ENCODE measurements at regions not wholly inside any gene's neighbourhood (a gene's known extent, or its start where the extent isn't known, plus 50 kb on each side); places are given as distances from the start of the nearest gene placed in this dataset.
"Not testable (repeated sequence)": the region's sequence is repeated elsewhere in the genome, so short reads cannot be mapped to it uniquely, and the experiment has no call there.

DNA sequence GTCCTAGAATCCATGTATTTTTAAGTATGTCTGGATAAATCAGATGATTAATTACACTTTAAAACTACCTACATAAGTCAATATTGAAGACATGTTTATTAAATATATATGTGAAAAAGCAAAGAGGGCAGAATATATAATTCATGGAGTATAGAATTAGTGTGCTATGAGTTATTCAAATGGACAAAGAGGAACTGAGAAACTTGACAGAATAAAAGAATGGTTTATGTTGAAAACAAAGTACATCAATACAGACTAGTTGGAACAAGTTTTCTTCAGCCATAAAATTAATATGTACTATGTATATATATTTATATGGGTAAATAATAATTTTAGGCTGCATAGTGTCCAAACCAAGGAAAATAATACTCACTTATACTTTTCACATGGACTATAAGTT is 173.5 kb downstream of the NPFFR2 start:
- no peak overlapping the region for H3K4me3 ChIP-seq (ENCODE audit: control insufficient read depth in 1 of 2, extremely low read depth in 1 of 2, low read length in 1 of 2)
- ATAC-seq (replicated peaks in 1 of 4) (no peak), DNase-seq (no peak)
- no peaks in the 10 kb centered on the region for H3K4me1 ChIP-seq (ENCODE audit: control insufficient read depth in 1 of 2, extremely low read depth in 1 of 2, insufficient read depth in 2 of 2, low read length in 2 of 2)
- Mint-ChIP-seq H3K27me3 (no peaks in the 10 kb centered on the region), H3K4me3 (no peak overlapping the region), H3K4me1 (no peaks in the 10 kb centered on the region), H3K9me3 (peaks cover 0 to 2% (median 0%) of the 10 kb centered on the region in 3 donors), H3K27ac (no peak overlapping the region), H3K36me3 (no peaks in the 10 kb centered on the region)
- no peak overlapping the region for H3K27ac ChIP-seq (ENCODE audit: low read length)
- POLR2A ChIA-PET = no interaction called here
- H3K27me3 ChIP-seq (replicated peaks in 1 of 2; ENCODE audit: control insufficient read depth in 2 of 2, extremely low read depth in 1 of 2, insufficient read depth in 2 of 2, low read length in 1 of 2) = no peaks in the 10 kb centered on the region
- CTCF ChIA-PET = no interaction called here
- no peaks in the 10 kb centered on the region for H3K36me3 ChIP-seq (ENCODE audit: control insufficient read depth in 2 of 2, extremely low read depth in 1 of 2, insufficient read depth in 1 of 2, low read length in 1 of 2)
- H3K9me3 ChIP-seq = no peaks in the 10 kb centered on the region

- no peak overlapping the region for H3K4me3 ChIP-seq (ENCODE audit: control insufficient read depth in 1 of 2, extremely low read depth in 1 of 2, low read length in 1 of 2)
- H3K36me3 ChIP-seq (ENCODE audit: control insufficient read depth in 2 of 2, extremely low read depth in 1 of 2, insufficient read depth in 1 of 2, low read length in 1 of 2) = no peaks in the 10 kb centered on the region
- H3K27me3 Mint-ChIP-seq = no peaks in the 10 kb centered on the region
- peaks cover 0 to 2% (median 0%) of the 10 kb centered on the region in 3 donors for H3K9me3 Mint-ChIP-seq
- H3K4me1 Mint-ChIP-seq = no peaks in the 10 kb centered on the region
- ChIA-PET CTCF (no interaction called here), POLR2A (no interaction called here)
- no peak overlapping the region for H3K27ac ChIP-seq (ENCODE audit: low read length)
- H3K4me1 ChIP-seq (ENCODE audit: control insufficient read depth in 1 of 2, extremely low read depth in 1 of 2, insufficient read depth in 2 of 2, low read length in 2 of 2) = no peaks in the 10 kb centered on the region
- no peak overlapping the region for H3K4me3 Mint-ChIP-seq
- H3K36me3 Mint-ChIP-seq = no peaks in the 10 kb centered on the region
- DNase-seq = no peak
- no peak overlapping the region for H3K27ac Mint-ChIP-seq
- H3K27me3 ChIP-seq (replicated peaks in 1 of 2; ENCODE audit: control insufficient read depth in 2 of 2, extremely low read depth in 1 of 2, insufficient read depth in 2 of 2, low read length in 1 of 2) = no peaks in the 10 kb centered on the region
- WGBS (ENCODE audit: insufficient coverage) = no CpG with 5 or more reads among the region's 3 CpGs
- no peaks in the 10 kb centered on the region for H3K9me3 ChIP-seq
- ATAC-seq (replicated peaks in 1 of 4) = no peak
Observed at GRCh38 chr4:72205831-72206230, 174.0 kb downstream of the NPFFR2 start.

DNA sequence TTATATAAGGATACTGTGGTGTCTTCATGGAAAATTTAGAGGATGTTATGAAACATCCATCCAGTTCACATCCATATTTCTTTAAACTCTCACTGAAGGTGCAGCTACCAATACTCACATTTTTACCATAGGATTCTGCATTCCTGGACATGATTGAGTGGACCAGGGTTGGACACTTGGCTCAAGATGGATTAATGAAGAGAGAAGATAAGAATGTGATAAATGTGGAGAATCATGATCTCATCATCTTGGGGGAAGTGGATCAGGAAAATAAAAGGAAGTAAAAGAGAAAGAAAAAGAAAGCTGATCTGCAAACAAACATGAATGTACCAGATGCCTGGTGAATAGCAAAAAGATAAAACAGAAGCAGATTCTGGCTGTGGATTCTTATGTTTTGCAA is 175.4 kb downstream of the NPFFR2 start:
- H3K4me3 Mint-ChIP-seq = no peak overlapping the region
- Histone ChIP-seq H3K27me3 (replicated peaks in 1 of 2; ENCODE audit: control insufficient read depth in 2 of 2, extremely low read depth in 1 of 2, insufficient read depth in 2 of 2, low read length in 1 of 2) (no peaks in the 10 kb centered on the region), H3K27ac (ENCODE audit: low read length) (no peak overlapping the region), H3K36me3 (ENCODE audit: control insufficient read depth in 2 of 2, extremely low read depth in 1 of 2, insufficient read depth in 1 of 2, low read length in 1 of 2) (no peaks in the 10 kb centered on the region), H3K4me1 (ENCODE audit: control insufficient read depth in 1 of 2, extremely low read depth in 1 of 2, insufficient read depth in 2 of 2, low read length in 2 of 2) (no peaks in the 10 kb centered on the region), H3K4me3 (ENCODE audit: control insufficient read depth in 1 of 2, extremely low read depth in 1 of 2, low read length in 1 of 2) (no peak overlapping the region), H3K9me3 (no peaks in the 10 kb centered on the region)
- CTCF ChIA-PET = interaction anchor here in 1 of 2 donors (0.6 kb wide), 1 partner anchor 48 kb away, joined by 3 read pairs; no protein-coding TSS in a partner anchor
- no peak for ATAC-seq (replicated peaks in 1 of 4)
- no peaks in the 10 kb centered on the region for H3K27me3 Mint-ChIP-seq
- no peak overlapping the region for H3K27ac Mint-ChIP-seq
- H3K9me3 Mint-ChIP-seq = peaks cover 0 to 2% (median 0%) of the 10 kb centered on the region in 3 donors
- POLR2A ChIA-PET = no interaction called here
- no peaks in the 10 kb centered on the region for H3K4me1 Mint-ChIP-seq
- H3K36me3 Mint-ChIP-seq = no peaks in the 10 kb centered on the region
- DNase-seq = no peak

- ATAC-seq (replicated peaks in 1 of 4) = no peak
- ChIA-PET CTCF (no interaction called here), POLR2A (no interaction called here)
- Histone ChIP-seq H3K4me3 (ENCODE audit: control insufficient read depth in 1 of 2, extremely low read depth in 1 of 2, low read length in 1 of 2) (no peak overlapping the region), H3K27me3 (replicated peaks in 1 of 2; ENCODE audit: control insufficient read depth in 2 of 2, extremely low read depth in 1 of 2, insufficient read depth in 2 of 2, low read length in 1 of 2) (no peaks in the 10 kb centered on the region), H3K9me3 (no peaks in the 10 kb centered on the region), H3K27ac (ENCODE audit: low read length) (no peak overlapping the region), H3K36me3 (ENCODE audit: control insufficient read depth in 2 of 2, extremely low read depth in 1 of 2, insufficient read depth in 1 of 2, low read length in 1 of 2) (no peaks in the 10 kb centered on the region), H3K4me1 (ENCODE audit: control insufficient read depth in 1 of 2, extremely low read depth in 1 of 2, insufficient read depth in 2 of 2, low read length in 2 of 2) (no peaks in the 10 kb centered on the region)
- Mint-ChIP-seq H3K4me1 (no peaks in the 10 kb centered on the region), H3K36me3 (no peaks in the 10 kb centered on the region), H3K27me3 (no peaks in the 10 kb centered on the region), H3K9me3 (peaks cover 0 to 2% (median 0%) of the 10 kb centered on the region in 3 donors), H3K4me3 (no peak overlapping the region), H3K27ac (no peak overlapping the region)
- no CpG with 5 or more reads among the region's 3 CpGs for WGBS (ENCODE audit: insufficient coverage)
- DNase-seq = no peak
Observed at GRCh38 chr4:72208421-72209075, 176.7 kb downstream of the NPFFR2 start.

- Histone ChIP-seq H3K4me3 (ENCODE audit: control insufficient read depth in 1 of 2, extremely low read depth in 1 of 2, low read length in 1 of 2) (no peak overlapping the region), H3K4me1 (ENCODE audit: control insufficient read depth in 1 of 2, extremely low read depth in 1 of 2, insufficient read depth in 2 of 2, low read length in 2 of 2) (no peaks in the 10 kb centered on the region), H3K9me3 (no peaks in the 10 kb centered on the region), H3K27ac (ENCODE audit: low read length) (no peak overlapping the region), H3K27me3 (replicated peaks in 1 of 2; ENCODE audit: control insufficient read depth in 2 of 2, extremely low read depth in 1 of 2, insufficient read depth in 2 of 2, low read length in 1 of 2) (no peaks in the 10 kb centered on the region), H3K36me3 (ENCODE audit: control insufficient read depth in 2 of 2, extremely low read depth in 1 of 2, insufficient read depth in 1 of 2, low read length in 1 of 2) (no peaks in the 10 kb centered on the region)
- Mint-ChIP-seq H3K36me3 (no peaks in the 10 kb centered on the region), H3K9me3 (peaks cover 0 to 2% (median 0%) of the 10 kb centered on the region in 3 donors), H3K4me3 (no peak overlapping the region), H3K4me1 (no peaks in the 10 kb centered on the region), H3K27me3 (no peaks in the 10 kb centered on the region), H3K27ac (no peak overlapping the region)
- ATAC-seq (replicated peaks in 1 of 4) (no peak), DNase-seq (no peak)
- POLR2A ChIA-PET = no interaction called here
- CTCF ChIA-PET = no interaction called here
Observed at GRCh38 chr4:72209600-72209999, 177.8 kb downstream of the NPFFR2 start.

GRCh38 chr4:72213763-72214162 is 182.0 kb downstream of the NPFFR2 start:
- H3K9me3 ChIP-seq; H3K4me1 ChIP-seq (ENCODE audit: control insufficient read depth in 1 of 2, extremely low read depth in 1 of 2, insufficient read depth in 2 of 2, low read length in 2 of 2); H3K27ac ChIP-seq (ENCODE audit: low read length); H3K9me3 Mint-ChIP-seq; H3K4me3 ChIP-seq (ENCODE audit: control insufficient read depth in 1 of 2, extremely low read depth in 1 of 2, low read length in 1 of 2); H3K36me3 Mint-ChIP-seq; POLR2A ChIA-PET; H3K27me3 Mint-ChIP-seq; H3K36me3 ChIP-seq (ENCODE audit: control insufficient read depth in 2 of 2, extremely low read depth in 1 of 2, insufficient read depth in 1 of 2, low read length in 1 of 2); H3K27ac Mint-ChIP-seq; CTCF ChIA-PET; ATAC-seq (replicated peaks in 1 of 4); H3K27me3 ChIP-seq (replicated peaks in 1 of 2; ENCODE audit: control insufficient read depth in 2 of 2, extremely low read depth in 1 of 2, insufficient read depth in 2 of 2, low read length in 1 of 2); DNase-seq; H3K4me3 Mint-ChIP-seq; H3K4me1 Mint-ChIP-seq: not testable (repeated sequence)
- 100% methylated on average over 1 of the region's 5 CpGs for WGBS (ENCODE audit: insufficient coverage)

DNA sequence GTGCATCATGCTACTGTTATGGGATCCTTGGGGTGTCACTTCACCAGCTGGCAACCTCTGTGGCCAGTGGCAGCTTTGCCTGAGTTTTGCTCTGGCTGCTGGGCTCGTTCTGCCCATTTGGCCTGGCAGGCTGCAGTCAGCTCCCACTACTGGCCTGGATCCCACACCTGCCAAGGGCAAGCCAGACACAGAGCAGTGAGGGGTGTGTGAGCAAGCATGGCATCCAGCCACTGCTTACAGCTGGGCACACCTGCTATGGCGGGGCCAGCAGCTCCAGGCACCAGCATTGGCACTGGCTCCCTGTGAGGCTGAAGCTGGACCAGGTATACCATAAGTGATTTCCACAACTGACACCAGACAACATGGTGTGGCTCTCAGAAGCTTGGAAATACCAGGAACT is 183.4 kb downstream of the NPFFR2 start:
- H3K9me3 ChIP-seq = no peaks in the 10 kb centered on the region
- ChIA-PET POLR2A (no interaction called here), CTCF (interaction anchor here in 1 of 2 donors (0.6 kb wide), 1 partner anchor 12 kb away, joined by 7 read pairs; no protein-coding TSS in a partner anchor)
- no peaks in the 10 kb centered on the region for H3K4me1 ChIP-seq (ENCODE audit: control insufficient read depth in 1 of 2, extremely low read depth in 1 of 2, insufficient read depth in 2 of 2, low read length in 2 of 2)
- DNase-seq (no peak), ATAC-seq (replicated peaks in 1 of 4) (no peak)
- peaks cover 0 to 3% of the 10 kb centered on the region in 2 experiments for H3K27me3 ChIP-seq (replicated peaks in 1 of 2; ENCODE audit: control insufficient read depth in 2 of 2, extremely low read depth in 1 of 2, insufficient read depth in 2 of 2, low read length in 1 of 2)
- no peak overlapping the region for H3K27ac ChIP-seq (ENCODE audit: low read length)
- Mint-ChIP-seq H3K4me1 (no peaks in the 10 kb centered on the region), H3K4me3 (no peak overlapping the region), H3K27me3 (no peaks in the 10 kb centered on the region), H3K27ac (no peak overlapping the region), H3K36me3 (no peaks in the 10 kb centered on the region), H3K9me3 (peaks cover 0 to 1% (median 0%) of the 10 kb centered on the region in 3 donors)
- no peaks in the 10 kb centered on the region for H3K36me3 ChIP-seq (ENCODE audit: control insufficient read depth in 2 of 2, extremely low read depth in 1 of 2, insufficient read depth in 1 of 2, low read length in 1 of 2)
- no peak overlapping the region for H3K4me3 ChIP-seq (ENCODE audit: control insufficient read depth in 1 of 2, extremely low read depth in 1 of 2, low read length in 1 of 2)
- WGBS (ENCODE audit: insufficient coverage) = 43% methylated on average over 2 of the region's 2 CpGs

Data from T-cell (primary cell).